Ectodermal cell (in vitro differentiated cells): ENCODE measurements at regions not wholly inside any gene's neighbourhood (a gene's known extent, or its start where the extent isn't known, plus 50 kb on each side); places are given as distances from the start of the nearest gene placed in this dataset.

Experiments used
- H3K27ac ChIP-seq: 2 replicates; pipeline ENCODE4 v1.7.0; 2013; ENCODE audit warnings: mild to moderate bottlenecking, low read depth, low read length; ENCODE audit not compliant: insufficient read depth, poor library complexity, severe bottlenecking
- H3K27me3 ChIP-seq: 2 replicates; pipeline ENCODE4 v1.7.0; 2013; ENCODE audit warnings: mild to moderate bottlenecking, low read length; ENCODE audit not compliant: insufficient read depth, control insufficient read depth, poor library complexity, severe bottlenecking
- H3K36me3 ChIP-seq: one replicate; pipeline ENCODE4 v1.7.0; 2013; ENCODE audit warnings: low read length; ENCODE audit not compliant: control insufficient read depth, insufficient read depth
- H3K4me1 ChIP-seq: one replicate; pipeline ENCODE4 v1.7.0; 2013; ENCODE audit warnings: low read length; ENCODE audit not compliant: control insufficient read depth, insufficient read depth
- H3K4me3 ChIP-seq: 2 replicates; pipeline ENCODE4 v1.7.0; 2013; ENCODE audit warnings: low read depth, low read length, control low read depth; ENCODE audit not compliant: insufficient read depth
- H3K9me3 ChIP-seq: 2 replicates; pipeline ENCODE4 v1.7.0; 2013; ENCODE audit warnings: mild to moderate bottlenecking, low read length, moderate library complexity; ENCODE audit not compliant: control insufficient read depth
- WGBS, 2 experiments: methylation state at CpG; one replicate each; pipeline ENCODE4 v1.1.7; 2013; ENCODE audit warnings: missing lambda C conversion rate in 2 of 2; 5-methylcytosine and 5-hydroxymethylcytosine counted together

GRCh38 chr16:27737513-27737912, 187.6 kb downstream of the KATNIP start:
- H3K4me3 ChIP-seq: no peak overlapping the region
- no peak overlapping the region for H3K27ac ChIP-seq
- no peaks in the 10 kb centered on the region for H3K9me3 ChIP-seq
- H3K4me1 ChIP-seq: no peaks in the 10 kb centered on the region
- H3K36me3 ChIP-seq: no peaks in the 10 kb centered on the region
- H3K27me3 ChIP-seq: no peaks in the 10 kb centered on the region
- 90% methylated on average over 11 of the region's 11 CpGs for WGBS, 2 experiments
